HG03108 (cell line): ENCODE measurements at regions not wholly inside any gene's neighbourhood (a gene's known extent, or its start where the extent isn't known, plus 50 kb on each side); places are given as distances from the start of the nearest gene placed in this dataset.

Experiments used
- ATAC-seq: cut with Tn5 transposase; IDR thresholded peaks from one replicate; pipeline ENCODE4 v1.9.1; 2021; ENCODE audit warnings: moderate library complexity; ENCODE audit not compliant: unreplicated experiment

GRCh38 chr5:123756318-123756665 is 244.3 kb downstream of the CSNK1G3 start:
- ATAC-seq = no peak

DNA sequence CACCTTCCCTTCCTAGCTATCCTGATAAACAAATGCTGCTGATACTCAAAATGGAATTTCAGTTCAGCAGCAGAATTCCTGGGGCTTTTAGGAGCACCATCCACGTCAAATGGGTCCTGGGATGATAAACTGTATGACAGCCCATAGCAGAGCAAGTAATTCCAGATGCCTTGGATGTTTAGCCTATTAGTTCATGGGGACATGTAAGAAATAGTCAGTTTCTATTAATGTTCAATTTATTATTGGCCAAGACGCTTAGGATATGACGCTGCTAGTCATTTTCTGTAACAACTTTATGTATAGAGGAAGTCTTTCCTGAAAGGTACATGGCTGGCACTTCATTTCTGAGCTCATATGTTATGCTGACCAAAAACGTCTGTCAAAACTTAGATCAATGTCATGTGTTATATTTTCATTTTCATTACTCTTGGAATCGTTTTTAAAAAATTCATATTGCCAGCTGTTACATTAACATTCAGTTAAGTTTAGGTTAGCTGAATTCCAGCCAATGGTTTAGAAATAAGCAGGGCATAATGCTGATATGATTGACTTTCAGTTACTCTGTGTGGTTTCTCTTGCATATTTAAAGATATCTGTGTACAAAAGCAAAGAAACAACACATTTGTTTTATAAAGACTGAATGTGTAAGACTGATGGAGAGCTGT is 243.8 kb downstream of the CSNK1G3 start:
- ATAC-seq = no peak

DNA sequence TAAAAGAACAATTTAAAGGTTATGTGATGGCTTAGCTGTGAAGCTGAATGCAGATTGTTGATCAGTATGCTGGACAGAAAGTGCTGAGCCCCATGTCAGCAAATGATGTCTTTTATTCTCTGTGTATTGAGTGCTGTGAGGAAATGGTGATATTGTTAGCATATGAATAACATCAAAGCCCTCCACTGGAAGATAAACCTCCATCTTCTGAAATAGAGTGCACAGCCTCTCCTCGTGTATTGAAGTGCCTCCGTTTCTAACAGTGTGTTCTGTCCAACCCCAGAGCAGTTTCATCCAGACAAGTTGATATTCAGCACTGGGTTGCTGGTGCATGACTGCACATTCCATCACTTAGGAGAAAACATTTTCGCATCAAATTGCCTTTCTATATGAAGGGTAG is 242.9 kb downstream of the CSNK1G3 start:
- ATAC-seq = no peak

GRCh38 chr5:123753937-123754891 is 242.2 kb downstream of the CSNK1G3 start:
- no peak for ATAC-seq

GRCh38 chr5:123753180-123753936 is 241.4 kb downstream of the CSNK1G3 start:
- no peak for ATAC-seq

GRCh38 chr5:123752552-123753179 is 240.7 kb downstream of the CSNK1G3 start:
- no peak for ATAC-seq

DNA sequence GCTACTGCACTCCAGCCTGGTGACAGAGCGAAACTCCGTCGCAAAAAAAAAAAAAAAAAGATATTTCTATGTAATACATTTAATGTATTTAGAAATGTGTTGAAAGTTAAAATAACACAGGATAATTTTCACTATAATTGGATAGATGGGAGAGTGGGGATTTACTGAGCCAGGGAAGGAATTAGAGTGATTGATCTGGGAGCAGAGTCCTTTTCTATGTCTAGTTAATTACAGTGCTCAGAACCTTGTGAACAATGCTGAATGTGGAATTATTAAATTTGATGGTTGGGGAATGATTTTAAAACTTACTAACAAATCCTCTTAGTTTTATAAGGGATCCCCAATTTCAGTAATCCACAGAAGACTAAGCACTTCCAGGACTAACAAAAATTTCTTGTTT is 239.7 kb downstream of the CSNK1G3 start:
- ATAC-seq = no peak

- ATAC-seq = no peak
Observed at GRCh38 chr5:123748239-123748638, 236.3 kb downstream of the CSNK1G3 start.

DNA sequence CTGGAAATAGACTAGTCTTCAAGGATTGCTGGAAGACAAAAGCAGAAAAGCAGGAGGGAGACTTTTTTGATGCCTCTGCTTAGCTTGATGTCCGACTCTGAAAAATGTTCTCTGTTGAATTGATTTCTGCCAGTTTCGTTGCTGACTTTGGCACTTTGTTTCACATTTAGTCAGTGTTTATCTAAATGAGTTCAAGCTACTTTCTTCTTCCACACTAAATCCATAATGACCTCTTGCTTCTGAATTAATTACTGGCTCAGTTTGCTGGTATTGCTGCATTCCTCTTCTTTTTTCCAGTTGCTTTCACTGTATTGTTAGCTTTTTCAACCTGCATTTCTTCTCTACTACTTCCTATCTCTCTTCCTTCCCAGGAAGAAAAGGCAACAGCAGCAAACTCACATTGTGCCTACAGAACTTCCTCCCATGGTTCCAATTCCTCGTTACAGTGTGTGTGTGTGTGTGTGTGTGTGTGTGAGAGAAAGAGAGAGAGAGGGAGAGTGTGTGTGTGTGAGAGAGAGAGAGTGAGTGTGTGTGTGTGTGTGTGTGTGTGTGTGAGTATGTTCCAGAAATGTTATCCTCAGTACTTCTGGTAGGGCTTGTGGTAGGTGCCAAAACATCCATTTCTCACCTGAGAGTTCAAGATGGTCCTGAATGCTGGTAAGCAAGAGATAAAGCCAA is 234.8 kb downstream of the CSNK1G3 start:
- no peak for ATAC-seq

DNA sequence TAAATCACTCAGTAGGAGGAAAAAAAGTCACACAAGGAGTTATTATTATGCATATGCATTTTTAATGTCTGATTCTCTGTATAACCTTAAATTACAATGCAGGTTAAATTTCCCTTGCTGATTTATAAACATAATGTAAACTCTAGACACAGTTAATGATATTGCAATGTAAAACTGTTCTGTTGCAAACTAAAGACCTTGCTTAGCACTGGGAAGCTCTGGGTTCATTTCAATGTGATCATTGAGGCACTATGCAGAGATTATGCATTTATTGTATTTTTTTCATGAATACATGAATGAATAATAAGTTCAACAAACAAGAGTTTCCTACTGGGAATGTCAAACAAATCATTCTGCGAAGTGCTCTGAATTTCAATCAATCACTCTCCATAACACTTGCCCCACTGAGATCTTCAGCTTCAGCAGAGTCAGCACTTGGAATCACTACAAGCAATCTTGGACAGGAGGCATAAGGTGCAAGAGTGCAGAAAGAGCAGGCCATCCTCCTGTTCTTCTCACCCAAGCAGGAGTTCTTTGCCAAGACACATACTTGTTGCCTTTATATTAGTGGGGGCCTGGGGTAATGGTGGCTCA is 232.1 kb downstream of the CSNK1G3 start:
- no peak for ATAC-seq

GRCh38 chr5:123735384-123735783 is 223.4 kb downstream of the CSNK1G3 start:
- no peak for ATAC-seq

DNA sequence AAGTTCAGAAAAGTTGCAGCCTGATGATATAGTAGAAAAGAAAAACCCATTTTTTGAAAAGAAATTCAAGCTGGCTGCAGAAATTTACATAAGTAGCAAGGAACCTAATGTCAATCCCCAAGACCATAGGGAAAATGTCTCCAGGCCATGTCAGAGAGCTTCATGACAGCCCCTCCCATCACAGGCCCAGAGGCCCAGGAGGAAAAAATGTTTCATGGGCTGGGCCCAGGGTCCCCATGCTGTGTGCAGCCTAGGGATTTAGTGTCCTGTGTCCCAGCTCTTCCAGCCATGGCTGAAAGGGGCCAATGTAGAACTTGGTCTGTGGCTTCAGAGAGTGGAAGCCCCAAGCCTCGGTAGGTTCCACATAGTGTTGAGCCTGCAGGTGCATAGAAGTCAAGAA is 220.3 kb downstream of the CSNK1G3 start:
- ATAC-seq = no peak

DNA sequence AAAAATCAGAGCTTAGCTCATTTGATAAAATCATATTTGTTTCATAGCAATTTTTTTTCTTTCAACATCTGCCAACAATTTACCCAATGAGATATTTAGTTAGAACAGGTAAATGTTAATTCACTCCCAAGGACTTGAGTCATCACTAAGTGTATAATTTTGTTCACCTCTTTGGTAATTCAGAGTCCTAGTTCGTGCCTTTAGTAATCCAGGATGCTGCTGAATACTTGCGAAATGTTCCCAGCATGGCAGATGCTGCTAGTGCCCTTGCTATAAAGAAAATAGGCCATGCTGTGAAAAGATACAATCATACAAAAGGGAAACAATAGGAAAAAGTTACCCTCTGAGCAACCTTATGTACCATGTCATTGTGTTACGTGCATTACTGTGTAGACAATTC is 210.5 kb downstream of the CSNK1G3 start:
- ATAC-seq = no peak

- ATAC-seq = no peak
Observed at GRCh38 chr5:123721675-123722276, 209.8 kb downstream of the CSNK1G3 start.

DNA sequence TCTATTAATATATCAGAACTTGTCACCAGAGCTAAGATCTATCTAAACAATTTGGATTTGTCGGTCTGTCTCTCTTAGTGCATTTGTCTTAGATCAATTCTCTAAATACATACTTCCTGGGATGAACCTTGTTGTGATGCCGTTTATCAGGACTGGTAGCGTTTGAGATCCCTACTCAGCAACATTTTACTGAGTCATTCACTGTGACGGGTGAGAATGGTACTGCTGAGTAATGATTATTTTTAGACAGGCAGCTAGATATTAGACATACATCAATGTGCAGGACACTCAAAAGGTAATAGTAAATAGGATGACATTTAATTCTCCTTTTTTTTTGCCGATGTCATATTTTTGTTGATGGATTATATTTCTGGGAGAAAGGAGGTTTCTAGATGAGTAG is 209.0 kb downstream of the CSNK1G3 start:
- no peak for ATAC-seq

GRCh38 chr5:123720339-123720738 is 208.4 kb downstream of the CSNK1G3 start:
- ATAC-seq = no peak

GRCh38 chr5:123719004-123719403 is 207.0 kb downstream of the CSNK1G3 start:
- no peak for ATAC-seq

- ATAC-seq = no peak
Observed at GRCh38 chr5:123718238-123718637, 206.3 kb downstream of the CSNK1G3 start.

DNA sequence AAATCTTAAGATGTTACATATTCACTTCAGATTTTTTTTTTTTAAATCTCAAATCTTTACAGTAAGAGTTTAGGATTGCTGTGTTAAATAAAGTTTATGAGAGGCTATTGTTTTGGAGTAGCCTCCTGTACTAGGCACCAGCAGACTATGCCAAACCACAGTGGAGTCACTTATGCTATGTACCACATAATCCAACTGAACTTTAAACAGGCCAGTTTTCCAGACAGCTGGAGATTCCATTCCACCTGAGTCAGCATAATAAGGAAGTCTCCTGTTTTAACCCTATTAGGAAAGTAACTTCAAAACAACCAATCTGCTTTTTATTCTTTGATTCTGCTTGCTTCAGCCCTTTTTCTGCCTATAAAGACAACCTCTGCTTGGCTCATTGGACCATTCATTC is 205.2 kb downstream of the CSNK1G3 start:
- no peak for ATAC-seq

DNA sequence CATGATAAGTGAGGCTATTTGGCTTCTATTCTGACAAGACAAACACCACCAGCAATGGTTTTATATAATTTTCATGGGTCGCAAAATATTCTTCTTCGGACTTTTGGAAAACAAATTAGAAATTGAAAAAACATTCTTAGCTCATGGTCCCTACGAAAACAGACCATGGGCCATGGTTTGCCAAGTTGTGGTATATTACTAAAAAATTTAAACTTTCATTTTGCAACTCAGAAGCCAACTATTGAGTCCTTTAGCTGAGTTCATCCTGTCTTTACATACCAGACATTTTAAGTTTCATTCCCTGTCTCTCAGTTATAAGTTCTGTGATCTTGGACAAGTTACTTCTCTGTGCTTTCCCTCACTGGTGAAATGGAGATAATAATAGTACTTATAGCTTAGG is 198.1 kb downstream of the CSNK1G3 start:
- ATAC-seq = no peak
